GM18517 (cell line): ENCODE measurements at regions not wholly inside any gene's neighbourhood (a gene's known extent, or its start where the extent isn't known, plus 50 kb on each side); places are given as distances from the start of the nearest gene placed in this dataset.
A peak's percentile ranks its signal among the peaks of the same experiment; 100 is the strongest.
"Not testable (repeated sequence)": the region's sequence is repeated elsewhere in the genome, so short reads cannot be mapped to it uniquely, and the experiment has no call there.

ENCODE experiments used
- ATAC-seq: cut with Tn5 transposase; IDR thresholded peaks from one replicate; pipeline ENCODE4 v1.9.1; 2021; ENCODE audit warnings: mild to moderate bottlenecking, moderate library complexity; ENCODE audit not compliant: unreplicated experiment

GRCh38 chr6:56808871-56809359, 146.0 kb upstream of the BEND6 start:
- ATAC-seq: no peak

DNA sequence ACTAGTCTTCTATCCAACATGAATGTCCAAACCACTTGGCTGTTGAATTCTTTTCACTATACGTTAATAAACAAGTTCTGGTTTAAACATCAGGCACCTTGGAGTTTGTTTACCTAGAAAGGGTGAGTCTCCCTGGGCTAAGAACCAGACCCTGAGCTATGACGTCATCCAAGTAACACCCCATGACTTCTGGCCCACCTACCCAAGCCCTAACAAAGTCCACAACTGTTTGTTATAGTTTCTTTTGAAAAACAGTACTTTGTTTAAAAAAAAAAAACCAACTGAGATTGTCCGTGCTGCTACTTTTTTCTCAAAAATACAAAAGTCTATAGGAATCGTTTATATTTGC, 146.9 kb upstream of the BEND6 start:
- no peak for ATAC-seq

DNA sequence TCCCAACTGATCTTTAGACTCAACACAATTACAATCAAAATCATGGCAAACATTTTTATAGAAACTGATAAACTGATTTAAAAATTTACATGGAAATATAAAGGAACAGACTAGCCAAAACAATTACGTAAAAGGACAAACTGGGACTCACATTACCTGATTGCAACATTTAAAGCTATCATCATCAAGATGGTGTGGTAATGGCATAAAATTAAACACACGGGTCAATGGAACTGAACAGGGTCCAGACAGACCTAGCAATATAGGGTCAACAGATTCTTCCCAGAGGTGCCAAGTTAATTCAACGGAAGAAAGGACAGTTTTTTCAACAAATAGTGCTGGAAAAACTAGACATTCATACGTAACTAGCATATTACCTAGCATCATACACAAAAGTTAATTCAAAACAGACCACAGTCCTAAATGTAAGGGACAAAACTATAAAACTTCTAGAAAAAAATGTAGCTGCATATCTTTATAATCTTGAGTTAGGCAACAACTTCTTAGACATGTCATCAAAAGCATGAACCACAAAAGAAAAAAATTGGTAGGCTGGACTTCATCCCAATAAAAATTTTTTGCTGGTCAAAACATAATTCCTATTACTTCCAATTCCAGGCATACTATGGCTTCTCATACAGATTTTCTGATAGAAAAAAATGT, 147.4 kb upstream of the BEND6 start:
- no peak for ATAC-seq

DNA sequence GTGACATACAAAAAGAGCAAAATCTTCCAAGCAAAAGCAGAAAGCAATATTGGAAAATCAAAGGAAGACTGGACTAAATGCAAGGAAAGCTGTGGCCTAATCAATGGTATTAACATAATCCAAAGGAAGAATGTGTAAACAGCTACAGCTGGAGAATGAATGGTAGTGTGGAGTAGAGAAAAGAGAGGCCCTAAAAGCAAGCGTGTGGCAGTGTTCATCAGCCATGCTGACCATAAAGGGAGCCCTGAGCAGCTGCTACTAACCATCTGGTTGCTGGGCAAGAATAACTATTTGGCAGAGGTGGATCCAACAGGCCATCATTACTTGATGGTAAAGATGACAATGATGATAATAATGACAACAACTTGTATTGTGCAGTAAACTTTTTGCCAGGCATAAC, 148.5 kb upstream of the BEND6 start:
- no peak for ATAC-seq

DNA sequence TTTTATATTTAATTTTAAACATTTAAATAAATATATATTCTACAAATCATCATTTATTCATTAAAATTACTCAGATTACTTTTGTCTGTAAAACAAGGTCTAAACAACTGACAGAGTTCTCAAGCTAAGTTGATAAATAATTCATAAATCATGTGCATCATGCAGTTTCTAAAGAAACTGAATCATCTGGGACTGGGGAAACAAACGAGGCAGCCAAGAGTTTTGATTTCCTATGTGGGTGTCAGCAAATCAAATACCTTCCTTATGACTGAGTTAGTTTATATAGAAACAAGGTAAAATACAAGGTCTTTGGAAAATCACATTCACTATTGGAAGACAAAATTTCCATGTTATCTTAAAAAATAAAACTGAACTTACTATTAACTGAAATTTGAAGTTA, 149.9 kb upstream of the BEND6 start:
- ATAC-seq: no peak

DNA sequence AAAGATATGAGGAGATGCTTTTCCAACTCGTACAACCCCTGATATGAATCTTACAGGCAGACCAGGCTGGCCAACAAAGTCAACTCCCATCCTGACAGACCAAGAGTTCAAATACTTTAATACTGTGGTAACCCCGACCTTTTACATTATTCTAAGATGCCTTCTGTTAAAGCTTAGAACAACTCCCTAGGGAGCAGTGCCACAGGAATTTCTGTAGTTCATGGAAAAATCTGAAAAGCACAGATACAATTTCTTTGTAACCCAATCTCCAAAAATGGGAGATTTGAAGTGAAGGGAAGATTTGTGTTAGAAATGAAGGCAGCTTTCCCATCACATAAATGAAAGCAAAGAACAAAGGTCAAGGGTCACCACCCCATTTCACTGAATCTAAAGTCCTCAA, 151.3 kb upstream of the BEND6 start:
- no peak for ATAC-seq

- ATAC-seq: no peak
Observed at GRCh38 chr6:56802584-56802983, 152.3 kb upstream of the BEND6 start.

- ATAC-seq: no peak
Observed at GRCh38 chr6:56799989-56800388, 154.9 kb upstream of the BEND6 start.

DNA sequence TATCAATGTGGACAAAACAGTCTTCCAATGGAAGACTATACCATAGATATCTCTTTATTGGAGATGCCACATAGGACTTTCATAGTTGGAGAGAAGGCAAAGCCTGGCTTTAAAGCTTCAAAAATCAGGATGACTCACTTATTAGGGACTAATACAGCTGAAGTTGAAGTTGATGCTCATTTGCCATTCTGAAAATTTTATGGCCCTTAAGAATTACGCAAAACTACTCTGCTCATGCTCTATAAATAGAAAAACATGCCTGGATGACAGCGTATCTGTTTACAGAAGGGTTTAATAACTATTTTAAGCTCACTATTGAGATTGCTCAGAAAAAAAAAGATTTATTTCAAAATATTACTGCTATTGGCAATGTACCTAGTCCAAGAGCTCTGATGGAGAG, 155.5 kb upstream of the DST start:
- ATAC-seq: no peak

- ATAC-seq: peak; percentile 46
Observed at GRCh38 chr6:56796196-56796532, 153.5 kb upstream of the DST start.

GRCh38 chr6:56795466-56796195, 152.9 kb upstream of the DST start:
- no peak for ATAC-seq

GRCh38 chr6:56794421-56794820, 151.7 kb upstream of the DST start:
- ATAC-seq: no peak

GRCh38 chr6:56793938-56794337, 151.2 kb upstream of the DST start:
- ATAC-seq: no peak

DNA sequence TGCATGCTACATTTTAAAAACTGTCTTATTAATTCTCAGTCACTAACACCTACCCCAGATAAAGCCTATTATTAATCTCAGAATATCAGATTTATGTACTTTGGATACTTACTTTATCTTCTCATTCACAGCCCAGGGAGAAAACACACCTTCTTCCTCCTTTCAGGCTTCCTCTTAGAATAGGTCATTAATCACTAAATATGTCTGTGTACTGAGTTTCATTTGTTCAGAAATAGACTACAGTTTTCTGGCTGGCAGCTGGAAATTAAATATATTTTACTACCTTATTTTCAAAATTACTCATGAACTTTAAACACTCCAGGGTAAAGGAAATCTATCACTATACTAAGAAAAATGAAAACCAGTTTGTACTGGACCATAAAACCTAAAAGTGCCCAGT, 147.7 kb upstream of the DST start:
- no peak for ATAC-seq

DNA sequence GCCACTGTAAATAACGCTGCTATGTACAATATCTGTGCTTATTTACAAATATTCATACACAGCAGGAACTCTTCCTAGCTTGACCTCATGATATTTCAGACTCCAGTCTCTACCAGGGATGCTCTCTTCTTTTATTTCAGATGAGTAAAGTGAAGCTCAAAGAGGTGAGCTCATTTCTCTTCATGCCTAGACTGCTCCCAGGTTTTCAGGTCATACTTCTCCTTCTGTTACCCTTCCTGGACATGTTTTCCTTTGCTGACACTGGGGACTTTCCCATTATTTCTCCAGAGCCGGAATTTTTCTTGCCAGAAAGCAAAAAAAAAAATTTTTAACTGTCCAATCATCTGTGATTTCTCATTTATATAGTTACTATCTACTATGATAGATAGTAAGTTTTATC, 147.2 kb upstream of the DST start:
- no peak for ATAC-seq

DNA sequence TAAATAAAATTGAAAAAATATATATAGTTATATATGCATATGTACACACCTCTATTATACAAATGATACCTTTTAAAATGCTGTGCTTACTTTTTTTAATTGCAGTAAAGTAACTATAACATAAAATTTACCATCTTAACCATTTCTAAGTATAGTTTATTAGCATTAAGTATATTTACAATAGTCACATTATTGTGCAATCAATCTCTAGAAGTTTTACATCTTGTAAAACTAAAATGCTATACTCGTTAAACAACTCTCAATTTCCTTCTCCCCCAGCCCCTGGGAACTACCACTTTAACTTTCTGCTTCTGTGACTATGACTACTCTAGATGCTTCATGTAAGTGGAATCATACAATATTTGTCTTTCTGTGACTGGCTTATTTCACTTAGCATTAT, 146.7 kb upstream of the DST start:
- no peak for ATAC-seq

GRCh38 chr6:56787209-56787608, 144.5 kb upstream of the DST start:
- no peak for ATAC-seq

DNA sequence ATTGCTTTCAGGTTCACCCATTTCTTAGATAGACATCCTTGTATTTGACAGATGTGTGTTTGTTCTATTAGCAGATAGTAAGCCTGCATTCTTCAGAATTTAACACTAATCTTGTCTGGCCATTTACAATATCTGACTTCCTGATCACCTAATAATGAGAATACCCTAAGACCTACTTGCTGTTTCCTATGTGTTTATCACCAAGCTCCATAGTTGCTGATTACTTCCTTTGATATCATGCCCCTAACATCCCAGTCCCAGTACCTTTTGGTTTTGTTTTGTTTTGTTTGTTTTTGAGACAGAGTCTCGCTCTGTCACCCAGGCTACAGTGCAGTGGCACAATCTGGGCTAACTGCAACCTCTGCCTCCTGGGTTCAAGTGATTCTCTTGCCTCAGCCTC, 143.6 kb upstream of the DST start:
- ATAC-seq: no peak

- ATAC-seq: not testable (repeated sequence)
Observed at GRCh38 chr6:56785536-56785935, 142.8 kb upstream of the DST start.

DNA sequence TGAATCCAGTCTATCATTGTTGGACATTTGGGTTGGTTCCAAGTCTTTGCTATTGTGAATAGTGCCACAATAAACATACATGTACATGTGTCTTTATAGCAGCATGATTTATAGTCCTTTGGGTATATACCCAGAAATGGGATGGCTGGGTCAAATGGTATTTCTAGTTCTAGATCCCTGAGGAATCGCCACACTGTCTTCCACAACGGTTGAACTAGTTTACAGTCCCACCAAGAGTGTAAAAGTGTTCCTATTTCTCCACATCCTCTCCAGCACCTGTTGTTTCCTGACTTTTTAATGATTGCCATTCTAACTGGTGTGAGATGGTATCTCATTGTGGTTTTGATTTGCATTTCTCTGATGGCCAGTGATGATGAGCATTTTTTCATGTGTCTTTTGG, 137.4 kb upstream of the DST start:
- ATAC-seq: not testable (repeated sequence)

- not testable (repeated sequence) for ATAC-seq
Observed at GRCh38 chr6:56778503-56778902, 135.8 kb upstream of the DST start.

DNA sequence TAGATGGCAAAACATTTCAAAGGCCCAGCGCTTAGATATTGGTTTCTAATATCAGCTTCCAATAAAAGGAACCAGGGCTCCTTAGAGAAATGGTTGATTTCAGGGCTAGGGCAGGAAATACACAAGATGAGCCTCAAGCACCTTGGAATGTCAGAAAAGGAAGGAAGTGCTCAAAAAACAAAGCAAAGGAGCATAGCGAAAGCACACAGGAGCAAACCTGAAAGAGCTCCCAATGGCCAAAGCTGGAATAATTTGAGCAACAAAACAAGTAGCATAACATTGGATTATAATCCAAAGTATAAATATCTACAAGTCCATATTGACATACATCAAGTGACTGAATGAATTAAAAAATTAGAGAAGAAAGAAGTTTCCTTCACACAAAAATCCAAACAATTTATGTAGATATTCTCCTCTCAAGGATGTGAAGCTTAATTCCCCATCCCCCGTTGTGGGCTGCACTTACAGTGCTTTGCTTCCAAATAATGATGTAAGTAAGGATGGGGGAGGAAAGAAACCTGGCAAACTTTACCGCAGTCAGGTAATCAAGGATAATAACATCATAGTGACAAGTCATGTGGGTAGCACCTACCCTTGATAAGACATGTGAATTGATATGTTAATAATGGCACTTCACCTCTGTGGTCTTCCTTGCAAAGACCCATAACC, 132.9 kb upstream of the DST start:
- no peak for ATAC-seq
